ENCODE measurements at regions not wholly inside any gene's neighbourhood (a gene's known extent, or its start where the extent isn't known, plus 50 kb on each side); places are given as distances from the start of the nearest gene placed in this dataset.

DNA sequence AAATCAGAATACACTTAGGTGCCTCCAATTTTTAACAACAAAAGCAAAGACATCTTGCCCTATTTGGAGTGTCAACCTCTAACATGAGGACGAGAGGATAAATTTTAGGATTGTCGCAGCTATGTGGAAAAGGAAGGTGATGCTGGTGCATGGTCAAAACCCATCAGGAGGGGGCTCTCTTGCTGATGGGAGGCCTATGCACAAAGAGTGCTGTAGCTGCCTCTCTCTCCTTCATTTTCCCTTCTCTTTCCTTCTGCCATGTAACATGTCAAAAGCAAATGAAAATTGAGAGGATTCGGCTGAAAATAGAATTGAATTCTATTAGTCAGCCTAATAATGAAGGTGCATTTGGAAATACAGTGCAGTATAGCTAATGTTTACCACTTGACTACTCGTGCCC, 578.7 kb upstream of the ZNF462 start:
- no peak overlapping the region for H3K27ac ChIP-seq
- no peaks in the 10 kb centered on the region for H3K4me1 ChIP-seq (ENCODE audit: control insufficient read depth in 1 of 2, low read depth in 2 of 2)
- no peak for DNase-seq (ENCODE audit: low spot score)
- TF ChIP-seq, protein P1, sequence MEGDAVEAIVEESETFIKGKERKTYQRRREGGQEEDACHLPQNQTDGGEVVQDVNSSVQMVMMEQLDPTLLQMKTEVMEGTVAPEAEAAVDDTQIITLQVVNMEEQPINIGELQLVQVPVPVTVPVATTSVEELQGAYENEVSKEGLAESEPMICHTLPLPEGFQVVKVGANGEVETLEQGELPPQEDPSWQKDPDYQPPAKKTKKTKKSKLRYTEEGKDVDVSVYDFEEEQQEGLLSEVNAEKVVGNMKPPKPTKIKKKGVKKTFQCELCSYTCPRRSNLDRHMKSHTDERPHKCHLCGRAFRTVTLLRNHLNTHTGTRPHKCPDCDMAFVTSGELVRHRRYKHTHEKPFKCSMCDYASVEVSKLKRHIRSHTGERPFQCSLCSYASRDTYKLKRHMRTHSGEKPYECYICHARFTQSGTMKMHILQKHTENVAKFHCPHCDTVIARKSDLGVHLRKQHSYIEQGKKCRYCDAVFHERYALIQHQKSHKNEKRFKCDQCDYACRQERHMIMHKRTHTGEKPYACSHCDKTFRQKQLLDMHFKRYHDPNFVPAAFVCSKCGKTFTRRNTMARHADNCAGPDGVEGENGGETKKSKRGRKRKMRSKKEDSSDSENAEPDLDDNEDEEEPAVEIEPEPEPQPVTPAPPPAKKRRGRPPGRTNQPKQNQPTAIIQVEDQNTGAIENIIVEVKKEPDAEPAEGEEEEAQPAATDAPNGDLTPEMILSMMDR (IDR thresholded peaks at IDR 0.05): no peak
- no peaks in the 10 kb centered on the region for H3K9me3 ChIP-seq
- H3K27me3 ChIP-seq (replicated peaks; ENCODE audit: insufficient read depth): no peaks in the 10 kb centered on the region
- no peak overlapping the region for H3K4me3 ChIP-seq
- no peak for ATAC-seq (ENCODE audit: insufficient number of reproducible peaks, low FRiP score, low read depth)
- H3K36me3 ChIP-seq: no peaks in the 10 kb centered on the region

- H3K9me3 ChIP-seq: no peaks in the 10 kb centered on the region
- no peaks in the 10 kb centered on the region for H3K36me3 ChIP-seq
- DNase-seq (ENCODE audit: low spot score) (no peak), ATAC-seq (ENCODE audit: insufficient number of reproducible peaks, low FRiP score, low read depth) (no peak)
- no peak overlapping the region for H3K4me3 ChIP-seq
- no peaks in the 10 kb centered on the region for H3K27me3 ChIP-seq (replicated peaks; ENCODE audit: insufficient read depth)
- no peaks in the 10 kb centered on the region for H3K4me1 ChIP-seq (ENCODE audit: control insufficient read depth in 1 of 2, low read depth in 2 of 2)
- no peak overlapping the region for H3K27ac ChIP-seq
- TF ChIP-seq, protein P1 (IDR thresholded peaks at IDR 0.05): no peak
Measured at GRCh38 chr9:106286249-106286648, 576.7 kb upstream of the ZNF462 start.

DNA sequence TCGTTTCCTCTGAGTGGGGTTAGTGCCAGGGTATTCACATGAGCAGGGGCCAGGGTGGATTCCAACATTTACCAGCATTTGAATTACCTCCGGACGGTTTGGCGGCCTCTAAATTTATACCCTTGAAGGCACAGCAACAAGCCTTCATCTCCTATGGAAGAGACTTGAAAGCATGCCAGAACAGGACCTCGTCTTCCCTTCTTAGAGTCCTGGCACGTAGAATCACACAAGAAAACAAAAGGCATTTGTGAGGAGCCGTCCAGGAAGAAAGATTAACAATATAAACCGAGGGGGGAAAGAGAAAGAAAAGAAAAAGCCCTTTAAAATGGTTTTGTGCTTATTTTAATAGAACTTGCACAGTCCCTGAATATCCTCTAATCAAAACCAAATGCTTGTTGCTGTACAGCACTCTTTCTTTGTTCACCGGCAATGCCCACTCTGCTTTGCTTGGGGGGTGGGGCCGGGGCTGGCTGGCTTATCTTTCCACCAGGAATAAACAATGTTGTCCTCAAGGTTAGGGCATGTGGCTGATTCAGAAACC, 575.8 kb upstream of the ZNF462 start:
- Histone ChIP-seq H3K36me3 (no peaks in the 10 kb centered on the region), H3K27ac (no peak overlapping the region), H3K27me3 (replicated peaks; ENCODE audit: insufficient read depth) (no peaks in the 10 kb centered on the region), H3K4me3 (peak overlapping the region; percentile 59), H3K9me3 (no peaks in the 10 kb centered on the region), H3K4me1 (ENCODE audit: control insufficient read depth in 1 of 2, low read depth in 2 of 2) (no peaks in the 10 kb centered on the region)
- TF ChIP-seq, protein P1 (IDR thresholded peaks at IDR 0.05): no peak
- DNase-seq (ENCODE audit: low spot score) (no peak), ATAC-seq (ENCODE audit: insufficient number of reproducible peaks, low FRiP score, low read depth) (no peak)

DNA sequence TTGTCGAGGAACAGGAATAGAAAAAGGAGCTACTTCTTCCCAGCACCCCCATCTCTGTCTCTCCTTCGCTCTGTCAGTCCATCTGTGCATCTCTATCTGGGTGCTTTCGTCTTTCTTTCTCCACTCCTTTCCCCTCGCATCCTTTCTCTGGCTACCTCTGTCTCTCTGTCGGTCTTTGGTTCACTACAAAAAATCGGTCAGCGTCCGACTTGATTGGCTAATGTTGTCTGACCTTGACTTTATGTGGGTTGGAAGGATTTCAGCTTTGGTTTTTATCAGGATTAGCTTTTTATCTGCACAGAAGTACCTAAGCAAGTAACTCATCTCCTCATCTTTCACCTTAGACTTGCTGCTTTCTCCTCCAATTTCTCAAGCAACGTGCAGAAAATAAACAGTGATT, 575.2 kb upstream of the ZNF462 start:
- H3K4me3 ChIP-seq: no peak overlapping the region

DNA sequence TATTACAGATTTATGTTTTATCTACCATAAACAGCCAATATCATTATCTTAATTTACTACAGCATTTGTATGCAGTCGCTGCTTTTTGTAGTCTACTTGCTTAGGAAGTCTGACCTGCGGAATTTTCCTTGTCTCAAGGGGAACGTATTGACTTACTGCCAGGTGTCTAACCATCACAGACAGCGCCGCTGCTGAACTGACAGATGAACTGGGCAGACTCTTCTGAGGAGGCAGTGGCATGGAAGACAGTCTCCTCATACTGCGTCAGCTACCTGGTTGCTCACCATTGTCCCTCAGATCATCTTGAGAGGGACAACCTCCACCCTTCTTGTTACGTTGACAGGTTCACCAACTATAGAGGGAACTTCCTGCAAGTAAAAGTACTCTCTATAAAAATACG, 574.3 kb upstream of the ZNF462 start:
- Histone ChIP-seq H3K27me3 (replicated peaks; ENCODE audit: insufficient read depth) (no peaks in the 10 kb centered on the region), H3K36me3 (no peaks in the 10 kb centered on the region), H3K4me1 (ENCODE audit: control insufficient read depth in 1 of 2, low read depth in 2 of 2) (no peaks in the 10 kb centered on the region), H3K27ac (no peak overlapping the region), H3K4me3 (no peak overlapping the region), H3K9me3 (no peaks in the 10 kb centered on the region)
- TF ChIP-seq, protein P1 (IDR thresholded peaks at IDR 0.05): no peak
- ATAC-seq (ENCODE audit: insufficient number of reproducible peaks, low FRiP score, low read depth) (no peak), DNase-seq (ENCODE audit: low spot score) (no peak)

More for the DNA sequence above, 575.2 kb upstream of the ZNF462 start:
- Histone ChIP-seq H3K36me3 (no peaks in the 10 kb centered on the region), H3K27ac (no peak overlapping the region), H3K4me1 (ENCODE audit: control insufficient read depth in 1 of 2, low read depth in 2 of 2) (no peaks in the 10 kb centered on the region), H3K27me3 (replicated peaks; ENCODE audit: insufficient read depth) (no peaks in the 10 kb centered on the region), H3K9me3 (no peaks in the 10 kb centered on the region)
- TF ChIP-seq, protein P1 (IDR thresholded peaks at IDR 0.05): no peak
- DNase-seq (ENCODE audit: low spot score) (no peak), ATAC-seq (ENCODE audit: insufficient number of reproducible peaks, low FRiP score, low read depth) (no peak)
